SK-N-SH treated with all-trans-retinoic acid at 6 μM for 48 hours (cell line): ENCODE measurements at regions not wholly inside any gene's neighbourhood (a gene's known extent, or its start where the extent isn't known, plus 50 kb on each side); places are given as distances from the start of the nearest gene placed in this dataset.

Source experiments
- ARNTL ChIP-seq: fragments of 450-650 bp; formaldehyde crosslinking; IDR thresholded peaks from 2 replicates; pipeline ENCODE4 v1.5.0; 2020; ENCODE audit warnings: low read depth, mild to moderate bottlenecking, moderate library complexity, borderline replicate concordance
- GLIS3 ChIP-seq: fragments of 250-450 bp; sonication (Bioruptor Pico); IDR thresholded peaks from 2 replicates; pipeline ENCODE4 v1.5.0; 2020; ENCODE audit warnings: mild to moderate bottlenecking, moderate library complexity
- ISL1 ChIP-seq: fragments of 250-450 bp; sonication (Bioruptor Pico); IDR thresholded peaks from 2 replicates; pipeline ENCODE4 v2.1.2; 2022; ENCODE audit warnings: mild to moderate bottlenecking, moderate library complexity
- POU6F1 ChIP-seq: fragments of 250-450 bp; sonication (Bioruptor Pico); IDR thresholded peaks from 2 replicates; pipeline ENCODE4 v1.8.0; 2021; ENCODE audit warnings: low read depth, mild to moderate bottlenecking, moderate library complexity, borderline replicate concordance
- TCF4 ChIP-seq: fragments of 250-450 bp; sonication (Bioruptor Pico); IDR thresholded peaks from 2 replicates; pipeline ENCODE4 v1.8.0; 2021; ENCODE audit warnings: mild to moderate bottlenecking, moderate library complexity, borderline replicate concordance
- ZC3H10 ChIP-seq: fragments of 250-450 bp; sonication (Bioruptor Pico); IDR thresholded peaks from 2 replicates; pipeline ENCODE4 v1.5.1; 2021; ENCODE audit warnings: mild to moderate bottlenecking, moderate library complexity
- ZFP30 ChIP-seq: fragments of 450-650 bp; formaldehyde crosslinking; IDR thresholded peaks from 2 replicates; pipeline ENCODE4 v1.5.0; 2022; ENCODE audit warnings: mild to moderate bottlenecking, moderate library complexity
- ZNF70 ChIP-seq: fragments of 450-650 bp; formaldehyde crosslinking; IDR thresholded peaks from 2 replicates; pipeline ENCODE4 v1.5.0; 2020; ENCODE audit warnings: mild to moderate bottlenecking, moderate library complexity
- TF ChIP-seq, protein P1 (sequence below): fragments of 250-450 bp; sonication (Bioruptor Pico); IDR thresholded peaks from 2 replicates; pipeline ENCODE4 v1.5.0; 2020; ENCODE audit warnings: mild to moderate bottlenecking, moderate library complexity
- TF ChIP-seq, protein P2 (sequence below): fragments of 250-450 bp; sonication (Bioruptor Pico); IDR thresholded peaks from 2 replicates; pipeline ENCODE4 v1.5.1; 2021; ENCODE audit warnings: mild to moderate bottlenecking, moderate library complexity
- TF ChIP-seq, protein P3 (sequence below): fragments of 250-450 bp; sonication (Bioruptor Pico); IDR thresholded peaks from 2 replicates; pipeline ENCODE4 v1.8.0; 2020; ENCODE audit warnings: mild to moderate bottlenecking, moderate library complexity, borderline replicate concordance

- TF ChIP-seq ARNTL (CRISPR knock-in tag) (no peak), ZNF70 (no peak), GLIS3 (CRISPR knock-in tag) (no peak), ISL1 (CRISPR knock-in tag) (no peak), ZFP30 (CRISPR knock-in tag) (no peak), TCF4 (no peak), ZC3H10 (CRISPR knock-in tag) (no peak), POU6F1 (CRISPR knock-in tag) (no peak)
- TF ChIP-seq, protein P1, sequence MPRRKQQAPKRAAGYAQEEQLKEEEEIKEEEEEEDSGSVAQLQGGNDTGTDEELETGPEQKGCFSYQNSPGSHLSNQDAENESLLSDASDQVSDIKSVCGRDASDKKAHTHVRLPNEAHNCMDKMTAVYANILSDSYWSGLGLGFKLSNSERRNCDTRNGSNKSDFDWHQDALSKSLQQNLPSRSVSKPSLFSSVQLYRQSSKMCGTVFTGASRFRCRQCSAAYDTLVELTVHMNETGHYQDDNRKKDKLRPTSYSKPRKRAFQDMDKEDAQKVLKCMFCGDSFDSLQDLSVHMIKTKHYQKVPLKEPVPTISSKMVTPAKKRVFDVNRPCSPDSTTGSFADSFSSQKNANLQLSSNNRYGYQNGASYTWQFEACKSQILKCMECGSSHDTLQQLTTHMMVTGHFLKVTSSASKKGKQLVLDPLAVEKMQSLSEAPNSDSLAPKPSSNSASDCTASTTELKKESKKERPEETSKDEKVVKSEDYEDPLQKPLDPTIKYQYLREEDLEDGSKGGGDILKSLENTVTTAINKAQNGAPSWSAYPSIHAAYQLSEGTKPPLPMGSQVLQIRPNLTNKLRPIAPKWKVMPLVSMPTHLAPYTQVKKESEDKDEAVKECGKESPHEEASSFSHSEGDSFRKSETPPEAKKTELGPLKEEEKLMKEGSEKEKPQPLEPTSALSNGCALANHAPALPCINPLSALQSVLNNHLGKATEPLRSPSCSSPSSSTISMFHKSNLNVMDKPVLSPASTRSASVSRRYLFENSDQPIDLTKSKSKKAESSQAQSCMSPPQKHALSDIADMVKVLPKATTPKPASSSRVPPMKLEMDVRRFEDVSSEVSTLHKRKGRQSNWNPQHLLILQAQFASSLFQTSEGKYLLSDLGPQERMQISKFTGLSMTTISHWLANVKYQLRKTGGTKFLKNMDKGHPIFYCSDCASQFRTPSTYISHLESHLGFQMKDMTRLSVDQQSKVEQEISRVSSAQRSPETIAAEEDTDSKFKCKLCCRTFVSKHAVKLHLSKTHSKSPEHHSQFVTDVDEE: no peak
- TF ChIP-seq, protein P2, sequence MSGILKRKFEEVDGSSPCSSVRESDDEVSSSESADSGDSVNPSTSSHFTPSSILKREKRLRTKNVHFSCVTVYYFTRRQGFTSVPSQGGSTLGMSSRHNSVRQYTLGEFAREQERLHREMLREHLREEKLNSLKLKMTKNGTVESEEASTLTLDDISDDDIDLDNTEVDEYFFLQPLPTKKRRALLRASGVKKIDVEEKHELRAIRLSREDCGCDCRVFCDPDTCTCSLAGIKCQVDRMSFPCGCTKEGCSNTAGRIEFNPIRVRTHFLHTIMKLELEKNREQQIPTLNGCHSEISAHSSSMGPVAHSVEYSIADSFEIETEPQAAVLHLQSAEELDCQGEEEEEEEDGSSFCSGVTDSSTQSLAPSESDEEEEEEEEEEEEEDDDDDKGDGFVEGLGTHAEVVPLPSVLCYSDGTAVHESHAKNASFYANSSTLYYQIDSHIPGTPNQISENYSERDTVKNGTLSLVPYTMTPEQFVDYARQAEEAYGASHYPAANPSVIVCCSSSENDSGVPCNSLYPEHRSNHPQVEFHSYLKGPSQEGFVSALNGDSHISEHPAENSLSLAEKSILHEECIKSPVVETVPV (CRISPR knock-in tag): no peak
- TF ChIP-seq, protein P3, sequence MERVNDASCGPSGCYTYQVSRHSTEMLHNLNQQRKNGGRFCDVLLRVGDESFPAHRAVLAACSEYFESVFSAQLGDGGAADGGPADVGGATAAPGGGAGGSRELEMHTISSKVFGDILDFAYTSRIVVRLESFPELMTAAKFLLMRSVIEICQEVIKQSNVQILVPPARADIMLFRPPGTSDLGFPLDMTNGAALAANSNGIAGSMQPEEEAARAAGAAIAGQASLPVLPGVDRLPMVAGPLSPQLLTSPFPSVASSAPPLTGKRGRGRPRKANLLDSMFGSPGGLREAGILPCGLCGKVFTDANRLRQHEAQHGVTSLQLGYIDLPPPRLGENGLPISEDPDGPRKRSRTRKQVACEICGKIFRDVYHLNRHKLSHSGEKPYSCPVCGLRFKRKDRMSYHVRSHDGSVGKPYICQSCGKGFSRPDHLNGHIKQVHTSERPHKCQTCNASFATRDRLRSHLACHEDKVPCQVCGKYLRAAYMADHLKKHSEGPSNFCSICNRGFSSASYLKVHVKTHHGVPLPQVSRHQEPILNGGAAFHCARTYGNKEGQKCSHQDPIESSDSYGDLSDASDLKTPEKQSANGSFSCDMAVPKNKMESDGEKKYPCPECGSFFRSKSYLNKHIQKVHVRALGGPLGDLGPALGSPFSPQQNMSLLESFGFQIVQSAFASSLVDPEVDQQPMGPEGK (CRISPR knock-in tag): no peak
Observed at GRCh38 chr15:46344115-46344724, 709.4 kb downstream of the SQOR start.
